ENCODE measurements at regions not wholly inside any gene's neighbourhood (a gene's known extent, or its start where the extent isn't known, plus 50 kb on each side); places are given as distances from the start of the nearest gene placed in this dataset.
"Not testable (repeated sequence)": the region's sequence is repeated elsewhere in the genome, so short reads cannot be mapped to it uniquely, and the experiment has no call there.

- H3K36me3 Mint-ChIP-seq (ENCODE audit: unreplicated experiment), result no peaks in the 10 kb centered on the region
- no peak overlapping the region for H3K27ac Mint-ChIP-seq (ENCODE audit: unreplicated experiment)
- peaks cover 2% of the 10 kb centered on the region for H3K27me3 Mint-ChIP-seq (ENCODE audit: unreplicated experiment)
- H3K9me3 Mint-ChIP-seq (ENCODE audit: unreplicated experiment), result peaks cover 2% of the 10 kb centered on the region
- DNase-seq, result no peak
- H3K4me3 Mint-ChIP-seq (ENCODE audit: unreplicated experiment), result no peak overlapping the region
- no peak for TF ChIP-seq CTCF (IDR thresholded peaks at IDR 0.05; ENCODE audit: partially characterized antibody, unreplicated experiment)
- no peaks in the 10 kb centered on the region for H3K4me1 Mint-ChIP-seq (ENCODE audit: low read depth, unreplicated experiment)
Observed at GRCh38 chr3:18215639-18216038, 209.5 kb downstream of the SATB1 start.

- H3K4me1 Mint-ChIP-seq (ENCODE audit: low read depth, unreplicated experiment), result no peaks in the 10 kb centered on the region
- H3K27ac Mint-ChIP-seq (ENCODE audit: unreplicated experiment), result no peak overlapping the region
- peaks cover 2% of the 10 kb centered on the region for H3K9me3 Mint-ChIP-seq (ENCODE audit: unreplicated experiment)
- H3K36me3 Mint-ChIP-seq (ENCODE audit: unreplicated experiment), result no peaks in the 10 kb centered on the region
- DNase-seq, result no peak
- H3K27me3 Mint-ChIP-seq (ENCODE audit: unreplicated experiment), result no peaks in the 10 kb centered on the region
- TF ChIP-seq CTCF (IDR thresholded peaks at IDR 0.05; ENCODE audit: partially characterized antibody, unreplicated experiment), result no peak
- no peak overlapping the region for H3K4me3 Mint-ChIP-seq (ENCODE audit: unreplicated experiment)
Observed at GRCh38 chr3:18211116-18211515, 214.0 kb downstream of the SATB1 start.

- no peak for TF ChIP-seq CTCF (IDR thresholded peaks at IDR 0.05; ENCODE audit: partially characterized antibody, unreplicated experiment)
- H3K36me3 Mint-ChIP-seq (ENCODE audit: unreplicated experiment), result no peaks in the 10 kb centered on the region
- no peaks in the 10 kb centered on the region for H3K4me1 Mint-ChIP-seq (ENCODE audit: low read depth, unreplicated experiment)
- no peak overlapping the region for H3K27ac Mint-ChIP-seq (ENCODE audit: unreplicated experiment)
- no peaks in the 10 kb centered on the region for H3K27me3 Mint-ChIP-seq (ENCODE audit: unreplicated experiment)
- no peak for DNase-seq
- H3K9me3 Mint-ChIP-seq (ENCODE audit: unreplicated experiment), result peaks cover 2% of the 10 kb centered on the region
- H3K4me3 Mint-ChIP-seq (ENCODE audit: unreplicated experiment), result no peak overlapping the region
Observed at GRCh38 chr3:18208856-18209255, 216.3 kb downstream of the SATB1 start.

GRCh38 chr3:18208091-18208490 is 217.0 kb downstream of the SATB1 start:
- no peak for TF ChIP-seq CTCF (IDR thresholded peaks at IDR 0.05; ENCODE audit: partially characterized antibody, unreplicated experiment)
- no peak overlapping the region for H3K27ac Mint-ChIP-seq (ENCODE audit: unreplicated experiment)
- H3K9me3 Mint-ChIP-seq (ENCODE audit: unreplicated experiment), result peaks cover 2% of the 10 kb centered on the region

GRCh38 chr3:18207226-18207625 is 217.9 kb downstream of the SATB1 start:
- Mint-ChIP-seq H3K36me3 (ENCODE audit: unreplicated experiment) (no peaks in the 10 kb centered on the region), H3K4me3 (ENCODE audit: unreplicated experiment) (no peak overlapping the region), H3K9me3 (ENCODE audit: unreplicated experiment) (peaks cover 2% of the 10 kb centered on the region), H3K27ac (ENCODE audit: unreplicated experiment) (no peak overlapping the region), H3K4me1 (ENCODE audit: low read depth, unreplicated experiment) (no peaks in the 10 kb centered on the region), H3K27me3 (ENCODE audit: unreplicated experiment) (no peaks in the 10 kb centered on the region)
- TF ChIP-seq CTCF (IDR thresholded peaks at IDR 0.05; ENCODE audit: partially characterized antibody, unreplicated experiment), result no peak
- DNase-seq, result no peak

More at GRCh38 chr3:18208091-18208490, 217.0 kb downstream of the SATB1 start:
- DNase-seq, result no peak
- no peaks in the 10 kb centered on the region for H3K4me1 Mint-ChIP-seq (ENCODE audit: low read depth, unreplicated experiment)
- no peak overlapping the region for H3K4me3 Mint-ChIP-seq (ENCODE audit: unreplicated experiment)
- H3K27me3 Mint-ChIP-seq (ENCODE audit: unreplicated experiment), result no peaks in the 10 kb centered on the region
- no peaks in the 10 kb centered on the region for H3K36me3 Mint-ChIP-seq (ENCODE audit: unreplicated experiment)

- H3K9me3 Mint-ChIP-seq (ENCODE audit: unreplicated experiment); DNase-seq; H3K36me3 Mint-ChIP-seq (ENCODE audit: unreplicated experiment); H3K27me3 Mint-ChIP-seq (ENCODE audit: unreplicated experiment); H3K4me1 Mint-ChIP-seq (ENCODE audit: low read depth, unreplicated experiment); H3K27ac Mint-ChIP-seq (ENCODE audit: unreplicated experiment); H3K4me3 Mint-ChIP-seq (ENCODE audit: unreplicated experiment): not testable (repeated sequence)
Observed at GRCh38 chr3:18205701-18206100, 219.4 kb downstream of the SATB1 start.

Measured in glutamatergic neuron (in vitro differentiated cells).